ENCODE measurements at regions not wholly inside any gene's neighbourhood (a gene's known extent, or its start where the extent isn't known, plus 50 kb on each side); places are given as distances from the start of the nearest gene placed in this dataset.

GRCh38 chr14:83255727-83256090, 1722.1 kb upstream of the SEL1L start:
- TF ChIP-seq CTCF (IDR thresholded peaks at IDR 0.05; ENCODE audit: borderline replicate concordance, control extremely low read depth, extremely low read depth, insufficient read depth, missing control alignments): no peak
- in situ Hi-C loops (cut with MboI; ENCODE audit: low sequenced_read_pairs, unreplicated experiment): no loop called here
- no peak for DNase-seq (ENCODE audit: low spot score)

- no peak for DNase-seq (ENCODE audit: low spot score)
- no peak for TF ChIP-seq CTCF (IDR thresholded peaks at IDR 0.05; ENCODE audit: borderline replicate concordance, control extremely low read depth, extremely low read depth, insufficient read depth, missing control alignments)
- in situ Hi-C loops (cut with MboI; ENCODE audit: low sequenced_read_pairs, unreplicated experiment): no loop called here
Measured at GRCh38 chr14:83257466-83258439, 1724.1 kb upstream of the SEL1L start.

- in situ Hi-C loops (cut with MboI; ENCODE audit: low sequenced_read_pairs, unreplicated experiment): no loop called here
- no peak for DNase-seq (ENCODE audit: low spot score)
- no peak for TF ChIP-seq CTCF (IDR thresholded peaks at IDR 0.05; ENCODE audit: borderline replicate concordance, control extremely low read depth, extremely low read depth, insufficient read depth, missing control alignments)
Measured at GRCh38 chr14:83260751-83261150, 1727.1 kb upstream of the SEL1L start.

- TF ChIP-seq CTCF (IDR thresholded peaks at IDR 0.05; ENCODE audit: borderline replicate concordance, control extremely low read depth, extremely low read depth, insufficient read depth, missing control alignments): no peak
- in situ Hi-C loops (cut with MboI; ENCODE audit: low sequenced_read_pairs, unreplicated experiment): no loop called here
- DNase-seq (ENCODE audit: low spot score): no peak
Measured at GRCh38 chr14:83269583-83269982, 1735.9 kb upstream of the SEL1L start.

- in situ Hi-C loops (cut with MboI; ENCODE audit: low sequenced_read_pairs, unreplicated experiment): no loop called here
- no peak for DNase-seq (ENCODE audit: low spot score)
- TF ChIP-seq CTCF (IDR thresholded peaks at IDR 0.05; ENCODE audit: borderline replicate concordance, control extremely low read depth, extremely low read depth, insufficient read depth, missing control alignments): no peak
Measured at GRCh38 chr14:83271663-83272062, 1738.0 kb upstream of the SEL1L start.

- DNase-seq (ENCODE audit: low spot score): no peak
- in situ Hi-C loops (cut with MboI; ENCODE audit: low sequenced_read_pairs, unreplicated experiment): no loop called here
- no peak for TF ChIP-seq CTCF (IDR thresholded peaks at IDR 0.05; ENCODE audit: borderline replicate concordance, control extremely low read depth, extremely low read depth, insufficient read depth, missing control alignments)
Measured at GRCh38 chr14:83280719-83281118, 1747.1 kb upstream of the SEL1L start.

All from GM13976 (cell line).